ENCODE measurements at regions not wholly inside any gene's neighbourhood (a gene's known extent, or its start where the extent isn't known, plus 50 kb on each side); places are given as distances from the start of the nearest gene placed in this dataset.

- TF ChIP-seq POLR2AphosphoS5 (IDR thresholded peaks at IDR 0.05), result no peak
- TF ChIP-seq CTCF (IDR thresholded peaks at IDR 0.05), result no peak
These were observed 77.6 kb upstream of the ZBTB20 start for GRCh38 chr3:115224687-115225086.

Measured in stomach (tissue), 4 donors.